H1 (cell line): ENCODE measurements at regions not wholly inside any gene's neighbourhood (a gene's known extent, or its start where the extent isn't known, plus 50 kb on each side); places are given as distances from the start of the nearest gene placed in this dataset.

Experiments used
- CTCF ChIA-PET: fragments of 300-600 bp; sonication (Branson Sonifier 250); formaldehyde crosslinking; loops from one replicate; lab custom pipeline; 2021; ENCODE audit not compliant: partially characterized antibody; lab: Charles Lee
- POLR2A ChIA-PET: fragments of 300-600 bp; sonication (Branson Sonifier 250); formaldehyde crosslinking; loops from one replicate; lab custom pipeline; 2021; ENCODE audit warnings: inconsistent platforms; ENCODE audit not compliant: partially characterized antibody; lab: Charles Lee
- DNase-seq, 2 experiments: peaks; one replicate each; pipeline versions ENCODE4 v3.0.0 to v3.0.0-alpha.2; 2010 to 2022; ENCODE audit warnings: low spot score in 2 of 2, low read depth in 1 of 2, mixed read lengths in 1 of 2
- FAIRE-seq: peaks from 2 replicates; lab custom pipeline; 2011; peaks lifted over from hg19 to GRCh38; lab: Jason Lieb, UNC
- H2AFZ ChIP-seq: 2 replicates; pipeline ENCODE4 v1.8.1; 2012; ENCODE audit warnings: low read length, inconsistent platforms
- H2AK5ac ChIP-seq: 2 replicates; pipeline ENCODE4 v1.6.1; 2013; ENCODE audit warnings: low read depth, low read length
- H2BK120ac ChIP-seq: replicated peaks from 2 replicates; pipeline ENCODE3; 2013; ENCODE audit warnings: low read depth, low read length, inconsistent platforms
- H2BK12ac ChIP-seq: 2 replicates; pipeline ENCODE4 v1.6.1; 2013; ENCODE audit warnings: low read depth, low read length
- H2BK15ac ChIP-seq: 2 replicates; pipeline ENCODE4 v1.6.1; 2013; ENCODE audit warnings: low read length
- H2BK20ac ChIP-seq: 2 replicates; pipeline ENCODE4 v1.6.1; 2013; ENCODE audit warnings: low read length
- H2BK5ac ChIP-seq: 2 replicates; pipeline ENCODE4 v1.6.1; 2013; ENCODE audit warnings: low read depth, low read length
- H3K14ac ChIP-seq: 2 replicates; pipeline ENCODE4 v1.6.1; 2013; ENCODE audit warnings: inconsistent platforms; ENCODE audit not compliant: insufficient read length
- H3K18ac ChIP-seq: 2 replicates; pipeline ENCODE4 v1.6.1; 2013; ENCODE audit warnings: low read length; ENCODE audit errors: extremely low read depth
- H3K23ac ChIP-seq: 2 replicates; pipeline ENCODE4 v1.6.1; 2013; ENCODE audit warnings: inconsistent platforms; ENCODE audit not compliant: insufficient read length
- H3K23me2 ChIP-seq: 2 replicates; pipeline ENCODE4 v1.6.1; 2013; ENCODE audit warnings: low read depth, low read length
- H3K27ac ChIP-seq: 2 replicates; pipeline ENCODE4 v1.6.1; 2011; ENCODE audit warnings: low read depth, low read length, inconsistent platforms
- H3K27me3 ChIP-seq, 4 experiments: replicated peaks in 1 of 4; 1 replicate in 1 of 4; 2 replicates in 3 of 4; pipeline versions ENCODE4 v1.6.1 to v1.8.1; 2011 to 2013; ENCODE audit warnings: low read length in 3 of 4, mild to moderate bottlenecking in 3 of 4, inconsistent platforms in 2 of 4, mixed read lengths in 2 of 4, moderate library complexity in 1 of 4; ENCODE audit not compliant: control insufficient read depth in 3 of 4, insufficient read depth in 3 of 4; ENCODE audit errors: extremely low read depth in 1 of 4
- H3K36me3 ChIP-seq, 4 experiments: 2 replicates each; pipeline versions ENCODE4 v1.6.1 to v1.8.1; 2011 to 2013; ENCODE audit warnings: mild to moderate bottlenecking in 4 of 4, low read length in 3 of 4, moderate library complexity in 2 of 4, control low read depth in 1 of 4, inconsistent platforms in 1 of 4; ENCODE audit not compliant: insufficient read depth in 4 of 4, control insufficient read depth in 2 of 4
- H3K4ac ChIP-seq: replicated peaks from 2 replicates; pipeline ENCODE3; 2013; ENCODE audit warnings: low read length, low read depth, mixed read lengths, inconsistent platforms; ENCODE audit not compliant: insufficient read length
- H3K4me1 ChIP-seq, 4 experiments: replicated peaks in 1 of 4; 1 replicate in 1 of 4; 2 replicates in 3 of 4; pipeline versions ENCODE4 v1.6.1 to v1.8.1; 2011 to 2013; ENCODE audit warnings: low read length in 3 of 4, inconsistent platforms in 2 of 4, mixed read lengths in 1 of 4; ENCODE audit not compliant: insufficient read depth in 4 of 4, control insufficient read depth in 3 of 4
- H3K4me2 ChIP-seq, 2 experiments: 2 replicates each; pipeline versions ENCODE4 v1.6.1 to v1.8.1; 2011 to 2013; ENCODE audit warnings: low read depth in 2 of 2, low read length in 2 of 2, control low read depth in 1 of 2, inconsistent platforms in 1 of 2, mild to moderate bottlenecking in 1 of 2; ENCODE audit not compliant: insufficient read depth in 1 of 2
- H3K4me3 ChIP-seq, 4 experiments: fragments of 200-600, 300-600 bp in 1 of 4; sonication (generic), shearing (Covaris generic), sonication (Bioruptor Twin) in 1 of 4; 2 replicates each; pipeline versions ENCODE4 v1.5.1 to v1.8.1; 2011 to 2016; ENCODE audit warnings: low read length in 4 of 4, low read depth in 3 of 4, control low read depth in 2 of 4, inconsistent platforms in 2 of 4, mild to moderate bottlenecking in 2 of 4, mixed read lengths in 1 of 4, moderate library complexity in 1 of 4; ENCODE audit not compliant: insufficient read depth in 2 of 4; ENCODE audit errors: extremely low read depth in 1 of 4
- H3K56ac ChIP-seq: replicated peaks from 2 replicates; pipeline ENCODE3; 2013; ENCODE audit warnings: low read depth, mild to moderate bottlenecking, mixed read lengths, low read length, inconsistent platforms; ENCODE audit not compliant: insufficient read length
- H3K79me1 ChIP-seq: 2 replicates; pipeline ENCODE4 v1.6.1; 2013; ENCODE audit warnings: low read depth, low read length, control low read depth
- H3K79me2 ChIP-seq, 2 experiments: 2 replicates each; pipeline versions ENCODE4 v1.6.1 to v1.8.1; 2012 to 2013; ENCODE audit warnings: low read length in 2 of 2, mild to moderate bottlenecking in 2 of 2, inconsistent platforms in 1 of 2; ENCODE audit not compliant: insufficient read depth in 2 of 2, control insufficient read depth in 1 of 2
- H3K9ac ChIP-seq, 4 experiments: replicated peaks in 1 of 4; 1 replicate in 1 of 4; 2 replicates in 3 of 4; pipeline versions ENCODE4 v1.6.1 to v1.8.1; 2011 to 2013; ENCODE audit warnings: low read depth in 3 of 4, low read length in 3 of 4, control low read depth in 2 of 4, mild to moderate bottlenecking in 2 of 4, moderate library complexity in 2 of 4, inconsistent platforms in 1 of 4; ENCODE audit errors: extremely low read depth in 1 of 4
- H3K9me3 ChIP-seq, 2 experiments: 2 replicates each; pipeline versions ENCODE4 v1.6.1 to v1.8.1; 2012 to 2013; ENCODE audit warnings: mild to moderate bottlenecking in 2 of 2, moderate library complexity in 2 of 2, control low read depth in 1 of 2, inconsistent platforms in 1 of 2, low read depth in 1 of 2, low read length in 1 of 2, mixed read lengths in 1 of 2; ENCODE audit not compliant: insufficient read depth in 2 of 2
- H4K20me1 ChIP-seq, 2 experiments: replicated peaks in 1 of 2; 2 replicates each; pipeline versions ENCODE3 to v1.8.1; 2011 to 2013; ENCODE audit warnings: inconsistent platforms in 2 of 2, low read length in 2 of 2, mild to moderate bottlenecking in 1 of 2; ENCODE audit not compliant: insufficient read depth in 2 of 2, control insufficient read depth in 1 of 2
- H4K5ac ChIP-seq: 2 replicates; pipeline ENCODE4 v1.6.1; 2013; ENCODE audit warnings: low read length, low read depth, mixed read lengths, inconsistent platforms; ENCODE audit not compliant: insufficient read length
- H4K8ac ChIP-seq: 2 replicates; pipeline ENCODE4 v1.8.0; 2013; ENCODE audit warnings: mild to moderate bottlenecking, moderate library complexity, low read length, inconsistent platforms; ENCODE audit not compliant: insufficient read depth; ENCODE audit errors: extremely low read depth
- H4K91ac ChIP-seq: replicated peaks from 2 replicates; pipeline ENCODE3; 2013; ENCODE audit warnings: low read length, mixed read lengths, inconsistent platforms; ENCODE audit not compliant: insufficient read length
- POLR2AphosphoS5 ChIP-seq: IDR thresholded peaks from 2 replicates; pipeline ENCODE4 v1.6.1; 2011; ENCODE audit warnings: low read depth, low read length
- SAP30 ChIP-seq: fragments of 300-600 bp; sonication (generic); IDR thresholded peaks from 2 replicates; pipeline ENCODE4 v1.7.1; 2012; ENCODE audit warnings: low read length, moderate library complexity, mild to moderate bottlenecking, inconsistent platforms; ENCODE audit not compliant: insufficient read depth, insufficient replicate concordance
- SP1 ChIP-seq: IDR thresholded peaks from 2 replicates; pipeline ENCODE4 v1.6.1; 2011; ENCODE audit warnings: low read depth, low read length
- ZNF274 ChIP-seq: IDR thresholded peaks from 2 replicates; pipeline ENCODE4 v1.7.0; 2012; ENCODE audit warnings: low read length, borderline replicate concordance; ENCODE audit errors: extremely low read depth

GRCh38 chr5:149435660-149436059, 56.6 kb upstream of the IL17B start:
- CTCF ChIA-PET: interaction anchor here (0.9 to 22.4 kb wide), 24 partner anchors 8 to 402 kb away, joined by 3 to 1310 read pairs (median 10); partner anchors contain the start of genes ARHGEF37, CSNK1A1, IL17B and PCYOX1L
- Histone ChIP-seq H3K79me2 (no peaks in the 10 kb centered on the region), H3K27ac (no peak overlapping the region), H4K5ac (no peak overlapping the region), H3K23ac (no peak overlapping the region), H3K18ac (no peak overlapping the region), H2AK5ac (no peak overlapping the region), H3K56ac (no peak overlapping the region), H2BK20ac (no peak overlapping the region), H3K9me3 (no peaks in the 10 kb centered on the region)
- TF ChIP-seq POLR2AphosphoS5 (no peak), ZNF274 (no peak), SAP30 (no peak), SP1 (no peak)
- TF ChIP-seq, all 59 proteins: peak for 0
- Histone ChIP-seq H3K23me2 (no peaks in the 10 kb centered on the region), H4K20me1 (no peaks in the 10 kb centered on the region), H3K4me3 (no peak overlapping the region), H3K9ac (no peak overlapping the region), H3K14ac (no peak overlapping the region), H2BK5ac (no peak overlapping the region), H3K36me3 (no peaks in the 10 kb centered on the region), H3K4me2 (no peak overlapping the region), H3K4me1 (peaks cover 0 to 5% (median under 1%) of the 10 kb centered on the region in 4 experiments; a peak in 3 of 7 replicates), H2BK12ac (no peak overlapping the region), H4K91ac (no peak overlapping the region), H2BK15ac (no peak overlapping the region), H3K79me1 (no peaks in the 10 kb centered on the region), H2AFZ (no peak overlapping the region), H3K4ac (no peak overlapping the region), H2BK120ac (no peak overlapping the region), H4K8ac (no peak overlapping the region), H3K27me3 (no peaks in the 10 kb centered on the region)
- DNase-seq (no peak), FAIRE-seq (no peak)
- POLR2A ChIA-PET: interaction anchor here (1.6 kb wide), 1 partner anchor 54 kb away, joined by 4 read pairs; no protein-coding TSS in a partner anchor
